Suppressor macrophage treated with lipopolysaccharide for 4 hours (primary cell): ENCODE measurements at regions not wholly inside any gene's neighbourhood (a gene's known extent, or its start where the extent isn't known, plus 50 kb on each side); places are given as distances from the start of the nearest gene placed in this dataset.
"Not testable (repeated sequence)": the region's sequence is repeated elsewhere in the genome, so short reads cannot be mapped to it uniquely, and the experiment has no call there.

Experiments used
- DNase-seq: peaks from one replicate; pipeline ENCODE4 v3.0.0-alpha.2; 2020

- DNase-seq: not testable (repeated sequence)
These were observed 177.7 kb upstream of the PRSS58 start for GRCh38 chr7:142435606-142436005.

DNA sequence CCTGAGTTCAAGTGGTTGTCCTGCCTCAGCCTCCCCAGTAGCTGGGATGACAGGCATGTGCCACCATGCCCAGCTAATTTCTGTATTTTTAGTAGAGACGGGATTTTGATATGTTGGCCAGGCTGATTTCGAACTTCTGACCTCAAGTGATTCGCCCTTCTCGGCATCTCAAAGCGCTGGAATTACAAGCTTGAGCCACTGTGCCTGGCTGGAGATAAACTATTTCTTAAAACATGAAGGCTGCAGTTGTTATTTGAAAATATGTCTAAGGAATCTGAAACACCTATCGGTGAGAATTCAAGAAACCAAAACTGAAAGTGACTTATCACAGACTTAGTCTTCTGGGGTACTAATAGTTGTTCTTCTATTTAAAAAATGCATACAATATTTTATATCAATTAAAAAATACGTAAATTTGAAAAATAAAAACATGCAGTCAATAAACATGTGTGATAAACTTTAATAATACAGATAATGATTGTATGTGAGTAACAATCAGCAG lies 176.9 kb upstream of the PRSS58 start:
- no peak for DNase-seq

GRCh38 chr7:142434133-142434532 lies 176.3 kb upstream of the PRSS58 start:
- DNase-seq: not testable (repeated sequence)

DNA sequence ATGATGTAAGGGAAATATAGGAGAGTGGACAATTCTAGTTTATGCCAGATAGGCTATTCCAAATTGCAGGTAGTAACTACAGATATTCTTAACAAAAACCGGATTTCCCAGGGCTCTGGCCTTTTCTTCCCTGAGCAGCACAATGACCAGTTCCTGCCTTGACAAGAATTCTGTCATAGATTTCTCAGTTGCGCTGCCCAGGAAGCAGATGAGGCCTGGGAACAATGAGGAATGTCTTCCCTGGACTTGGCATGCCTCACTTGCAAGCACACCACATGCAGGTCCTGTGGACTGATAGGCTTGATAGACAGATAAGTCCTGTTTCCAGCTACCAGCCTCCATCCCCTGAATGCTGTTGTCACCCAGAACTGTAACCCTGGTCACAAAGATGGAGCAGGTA lies 174.5 kb upstream of the PRSS58 start:
- DNase-seq: no peak

DNA sequence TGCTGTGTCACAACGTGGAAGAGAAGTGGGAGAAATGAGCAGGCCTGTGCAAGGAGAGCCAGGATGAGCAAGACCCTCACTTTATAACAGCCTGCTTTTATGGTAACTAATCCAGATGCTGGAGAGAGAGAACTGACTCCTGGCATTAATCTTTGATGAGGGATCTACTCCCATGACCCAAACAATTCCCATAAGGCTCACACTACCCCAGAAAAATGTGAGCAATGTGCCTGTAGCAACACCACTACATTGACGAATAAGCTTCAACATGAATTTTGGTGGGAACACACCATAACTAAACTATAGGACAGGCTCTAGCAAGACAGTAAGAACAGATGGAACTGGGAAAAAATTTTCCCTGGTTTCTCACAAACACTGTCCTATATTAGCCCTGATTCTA lies 173.6 kb upstream of the PRSS58 start:
- no peak for DNase-seq

- DNase-seq: no peak
These were observed 170.2 kb upstream of the PRSS58 start for GRCh38 chr7:142428094-142428493.

GRCh38 chr7:142425281-142425680 lies 167.4 kb upstream of the PRSS58 start:
- DNase-seq: no peak

DNA sequence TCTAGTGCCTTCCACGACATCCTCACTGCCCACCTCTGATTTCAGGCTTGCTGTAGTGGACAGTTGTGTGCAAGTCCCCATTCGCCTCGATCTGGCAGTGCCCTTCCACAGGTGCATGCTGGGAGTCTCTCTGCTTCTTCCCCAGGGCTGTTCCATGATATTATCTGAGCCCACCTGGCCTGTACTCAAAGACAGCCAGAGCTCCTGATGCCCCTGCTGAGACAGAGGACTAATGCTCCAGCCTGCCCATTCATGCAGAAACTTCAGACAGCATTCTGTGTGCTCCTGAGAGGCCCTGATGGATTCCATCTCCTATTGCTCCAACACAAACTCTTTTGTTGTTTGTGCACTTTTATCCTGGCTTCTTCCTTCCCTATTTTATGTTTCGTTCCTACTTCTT lies 164.8 kb upstream of the PRSS58 start:
- DNase-seq: no peak

GRCh38 chr7:142420554-142421362 lies 162.9 kb upstream of the PRSS58 start:
- DNase-seq: no peak

DNA sequence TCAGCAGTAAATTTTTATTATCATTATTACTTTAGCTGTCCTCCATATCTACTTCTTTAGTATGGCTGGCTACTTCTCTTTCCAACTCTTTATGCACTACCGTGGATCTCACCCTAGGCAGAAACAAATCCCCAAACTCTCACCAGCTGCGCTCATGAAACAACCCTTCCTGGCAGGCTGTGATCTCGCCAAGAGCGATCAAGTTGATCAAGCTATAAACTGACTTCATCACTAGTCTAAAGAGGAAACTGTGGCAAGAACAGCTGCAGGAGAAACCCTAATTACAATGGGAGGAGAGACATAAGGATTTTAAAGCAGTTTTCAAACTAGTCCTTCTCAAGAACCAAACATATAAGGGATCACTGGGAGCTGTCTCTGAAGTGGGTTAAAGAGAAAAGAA lies 160.5 kb upstream of the PRSS58 start:
- DNase-seq: no peak

DNA sequence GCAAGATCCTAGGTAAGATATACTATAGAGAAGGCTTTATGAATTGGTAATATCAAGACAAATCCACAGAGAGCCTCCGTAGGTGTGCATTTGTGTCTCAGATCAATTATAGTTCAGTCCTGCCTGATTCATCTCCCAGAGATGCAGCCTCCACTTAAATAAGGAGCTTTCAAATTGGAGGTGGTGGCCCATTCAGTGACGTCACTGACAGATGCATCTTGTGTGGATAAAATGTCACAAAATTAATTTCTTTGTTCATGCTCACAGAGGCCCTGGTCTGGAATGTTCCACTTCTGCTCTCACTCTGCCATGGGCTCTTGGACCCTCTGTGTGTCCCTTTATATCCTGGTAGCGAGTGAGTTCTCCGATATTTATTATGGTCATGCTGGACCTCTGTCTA lies 157.1 kb upstream of the PRSS58 start:
- DNase-seq: no peak

DNA sequence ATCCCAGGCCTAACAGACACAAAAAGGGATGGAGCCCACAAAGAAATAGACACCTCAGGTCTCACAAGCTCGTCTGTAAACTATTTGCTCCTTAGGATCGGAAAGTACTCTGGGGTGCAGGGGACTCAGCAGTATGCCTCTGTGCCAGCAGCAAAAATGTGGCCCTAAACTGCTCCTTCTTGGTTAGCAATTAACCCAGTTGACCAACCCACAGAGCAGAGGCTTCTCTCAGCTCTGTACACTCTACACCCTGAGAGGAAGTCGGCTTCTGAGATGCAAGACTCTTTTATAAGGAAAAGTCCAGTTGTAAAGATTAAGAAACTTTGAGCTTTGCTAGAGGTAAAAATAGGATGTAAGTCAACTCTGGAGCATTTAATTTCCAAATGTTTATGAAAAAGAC lies 156.3 kb upstream of the PRSS58 start:
- DNase-seq: no peak

GRCh38 chr7:142413280-142414000 lies 155.6 kb upstream of the PRSS58 start:
- DNase-seq: no peak

DNA sequence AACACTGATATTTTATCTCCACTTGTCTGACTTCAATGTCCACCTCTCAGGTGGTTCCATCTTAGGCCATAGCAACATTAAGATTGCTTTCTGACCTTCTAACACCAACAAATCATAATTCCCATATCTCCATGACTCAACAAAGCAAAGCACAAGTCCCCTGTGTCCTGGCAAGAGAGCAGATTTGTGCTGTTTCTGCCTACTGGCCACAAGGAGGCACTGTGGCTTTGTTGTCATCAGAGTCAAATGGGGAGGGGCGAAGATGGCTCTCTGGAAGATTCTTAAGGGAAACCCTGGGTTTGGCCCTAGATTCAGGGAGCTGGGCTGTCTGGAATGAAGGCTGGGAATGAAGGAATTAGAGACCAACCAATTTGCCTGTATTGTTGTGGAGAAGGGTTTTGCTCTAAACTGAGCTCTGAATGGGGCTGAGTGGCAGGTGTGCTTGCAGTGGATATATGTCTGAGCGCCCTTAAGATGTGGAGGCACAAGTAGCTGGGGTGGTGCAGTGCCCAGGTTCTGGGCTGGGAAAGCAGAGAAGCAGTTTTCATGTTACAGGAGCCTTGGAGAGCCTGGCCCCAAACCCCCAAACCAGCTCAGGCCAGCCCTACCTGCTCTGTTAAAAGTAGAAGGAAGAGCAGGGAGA lies 154.8 kb upstream of the PRSS58 start:
- DNase-seq: peak; percentile 66

DNA sequence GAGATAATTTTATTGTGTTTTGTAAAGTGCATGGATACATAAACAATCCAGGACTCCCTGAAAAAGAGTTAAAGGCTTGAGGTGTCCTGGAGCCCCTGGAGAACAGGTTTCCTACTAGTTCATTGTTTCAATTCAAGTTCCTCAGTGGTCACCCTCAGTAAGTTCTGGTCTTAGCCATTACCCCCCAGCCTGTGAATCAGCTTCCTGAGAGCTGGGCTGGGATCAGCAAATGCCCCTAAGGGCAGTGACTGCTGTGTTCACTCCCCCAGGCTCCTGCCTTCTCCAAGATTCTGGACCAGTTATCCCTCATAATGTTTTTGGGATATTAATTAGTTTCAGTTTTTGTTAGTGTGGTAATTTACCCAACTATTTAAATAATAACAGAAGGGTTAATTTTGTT lies 151.6 kb upstream of the PRSS58 start:
- DNase-seq: peak; percentile 20

DNA sequence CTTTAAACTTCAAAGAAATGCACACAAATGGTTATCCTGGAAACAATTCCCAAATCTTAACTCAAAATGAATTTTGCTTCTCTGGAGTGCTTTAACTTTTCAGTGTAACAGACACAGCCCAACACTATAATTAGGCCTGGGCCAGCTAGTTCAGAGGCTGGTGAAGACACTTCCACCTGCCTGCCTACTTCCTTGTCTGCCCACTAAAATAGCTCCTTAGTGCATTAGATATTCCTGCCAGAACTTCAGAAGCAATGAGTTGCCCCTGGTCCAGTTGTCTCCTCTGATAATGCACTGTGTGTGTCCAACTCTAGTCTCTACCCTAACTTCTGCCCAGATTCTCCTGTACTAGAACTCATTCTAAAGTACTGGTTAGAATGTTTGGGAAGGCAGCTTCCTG lies 150.9 kb upstream of the PRSS58 start:
- no peak for DNase-seq

DNA sequence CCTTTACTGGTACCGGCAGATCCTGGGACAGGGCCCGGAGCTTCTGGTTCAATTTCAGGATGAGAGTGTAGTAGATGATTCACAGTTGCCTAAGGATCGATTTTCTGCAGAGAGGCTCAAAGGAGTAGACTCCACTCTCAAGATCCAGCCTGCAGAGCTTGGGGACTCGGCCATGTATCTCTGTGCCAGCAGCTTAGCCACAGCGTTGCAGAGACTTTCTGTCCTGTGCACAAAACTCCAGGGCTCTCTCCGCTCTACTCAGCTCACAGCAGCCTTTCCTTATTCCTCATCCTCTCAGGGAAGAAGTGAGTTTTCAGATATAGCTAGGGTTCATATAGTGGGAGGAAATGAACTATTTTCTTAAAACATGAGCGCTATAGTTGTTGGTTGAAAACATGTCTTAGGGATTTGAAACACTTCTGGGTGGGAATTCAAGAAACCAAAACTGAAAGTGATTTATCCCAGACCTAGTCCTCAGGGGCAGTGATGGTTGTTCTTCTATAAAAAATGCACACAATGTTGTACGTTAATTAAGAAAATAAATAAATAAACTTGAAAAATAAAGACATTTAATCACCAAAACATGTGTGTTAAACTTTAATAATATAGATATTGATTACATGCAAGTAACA lies 150.2 kb upstream of the PRSS58 start:
- DNase-seq: no peak

GRCh38 chr7:142405122-142405765 lies 147.4 kb upstream of the PRSS58 start:
- DNase-seq: no peak

DNA sequence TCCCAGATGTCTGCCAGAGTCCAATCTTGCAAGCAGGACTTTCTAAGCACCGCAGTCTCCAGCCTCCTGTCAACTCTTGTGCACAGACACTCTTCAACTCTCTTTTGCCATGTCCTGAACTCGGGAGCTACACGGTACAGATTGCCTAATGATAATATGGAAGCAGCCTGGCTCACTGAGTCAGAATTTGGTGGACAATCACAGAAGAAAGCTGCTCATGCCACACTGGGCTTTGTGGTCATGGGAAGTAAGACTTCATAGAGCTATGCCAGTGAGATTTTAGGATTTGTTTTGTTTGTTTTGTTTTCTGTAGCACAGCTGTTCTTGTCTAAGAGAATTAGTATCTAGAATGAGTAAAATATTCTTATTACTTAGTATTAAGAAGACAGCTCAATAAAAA lies 144.1 kb upstream of the PRSS58 start:
- no peak for DNase-seq

GRCh38 chr7:142400042-142400533 lies 142.2 kb upstream of the PRSS58 start:
- DNase-seq: no peak

GRCh38 chr7:142391191-142391992 lies 133.5 kb upstream of the PRSS58 start:
- DNase-seq: peak; percentile 12

DNA sequence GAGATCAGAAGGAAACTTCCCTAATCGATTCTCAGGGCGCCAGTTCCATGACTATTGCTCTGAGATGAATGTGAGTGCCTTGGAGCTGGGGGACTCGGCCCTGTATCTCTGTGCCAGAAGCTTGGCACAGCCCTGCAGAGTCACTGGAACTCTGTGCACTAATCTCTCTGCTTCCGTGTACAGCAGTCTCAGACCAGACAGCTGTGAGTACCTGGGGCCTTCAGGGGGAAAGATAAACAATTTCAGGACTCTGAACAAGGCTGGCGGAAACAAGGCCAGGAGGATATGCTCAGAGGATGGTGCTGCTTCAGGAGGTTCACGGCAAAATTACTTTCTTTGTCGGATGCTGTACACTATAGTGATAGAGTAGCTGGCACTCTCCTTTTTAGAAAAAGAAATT lies 131.7 kb upstream of the PRSS58 start:
- no peak for DNase-seq
